HG03354 (cell line): ENCODE measurements at regions not wholly inside any gene's neighbourhood (a gene's known extent, or its start where the extent isn't known, plus 50 kb on each side); places are given as distances from the start of the nearest gene placed in this dataset.

Experiments
- ATAC-seq: cut with Tn5 transposase; IDR thresholded peaks from one replicate; pipeline ENCODE4 v1.9.1; 2021; ENCODE audit warnings: mild to moderate bottlenecking; ENCODE audit not compliant: unreplicated experiment, poor library complexity, severe bottlenecking

DNA sequence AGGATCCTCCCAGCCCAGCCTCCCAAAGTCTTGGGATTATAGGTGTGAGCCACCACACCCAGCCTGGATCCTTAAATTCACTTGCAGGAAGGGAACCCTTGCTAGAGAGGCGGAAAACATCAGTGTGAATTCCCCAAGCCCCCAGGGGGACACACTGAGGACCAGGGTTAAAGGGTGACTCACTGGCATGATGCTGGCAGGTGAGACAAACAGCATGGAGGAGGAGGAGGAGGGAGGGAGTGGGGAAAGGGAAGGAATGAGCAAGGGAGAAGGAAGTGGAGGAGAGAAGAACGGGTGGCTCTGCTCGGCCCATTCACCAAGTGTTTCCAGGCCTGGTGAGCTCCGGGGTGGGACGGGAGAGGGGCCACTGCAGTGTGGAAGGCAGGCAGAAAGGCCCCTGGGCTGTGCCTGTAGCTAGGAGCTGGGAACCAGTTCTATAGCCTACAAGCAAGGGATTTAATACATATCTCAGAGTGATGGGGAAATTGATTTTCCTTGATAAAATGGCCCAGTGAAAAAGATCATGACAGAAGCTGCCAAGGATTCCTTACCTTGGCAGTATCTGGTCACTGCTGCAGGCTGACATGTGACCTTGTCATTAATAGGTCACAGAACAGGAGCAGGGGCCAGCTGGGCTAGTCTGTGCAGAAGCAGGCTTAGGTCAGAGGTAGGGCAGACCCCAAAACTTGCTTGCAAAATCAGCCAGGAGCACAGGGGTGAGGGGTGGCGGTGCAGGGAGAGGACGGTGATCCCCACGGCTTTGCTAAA, 370.2 kb downstream of the SHANK2 start:
- ATAC-seq = no peak

DNA sequence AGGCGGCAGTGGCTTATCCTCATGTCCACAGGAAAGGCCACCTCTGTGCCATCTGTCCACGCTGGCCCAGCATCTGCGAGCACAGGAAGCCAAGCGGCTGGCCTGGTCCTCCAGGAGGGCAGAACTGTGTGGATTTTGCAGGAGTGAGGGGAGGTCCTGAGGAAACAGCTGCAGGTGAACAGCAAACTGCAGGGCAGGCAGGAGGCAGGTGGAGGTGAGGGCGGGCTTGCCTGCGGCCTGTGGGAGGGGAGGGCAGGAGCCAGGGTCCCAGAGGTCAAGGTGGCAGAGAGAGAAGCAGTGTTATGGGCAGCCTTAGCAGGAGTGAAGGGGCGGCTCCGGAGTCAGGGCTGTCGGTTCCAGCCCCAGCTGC, 369.7 kb downstream of the SHANK2 start:
- no peak for ATAC-seq

DNA sequence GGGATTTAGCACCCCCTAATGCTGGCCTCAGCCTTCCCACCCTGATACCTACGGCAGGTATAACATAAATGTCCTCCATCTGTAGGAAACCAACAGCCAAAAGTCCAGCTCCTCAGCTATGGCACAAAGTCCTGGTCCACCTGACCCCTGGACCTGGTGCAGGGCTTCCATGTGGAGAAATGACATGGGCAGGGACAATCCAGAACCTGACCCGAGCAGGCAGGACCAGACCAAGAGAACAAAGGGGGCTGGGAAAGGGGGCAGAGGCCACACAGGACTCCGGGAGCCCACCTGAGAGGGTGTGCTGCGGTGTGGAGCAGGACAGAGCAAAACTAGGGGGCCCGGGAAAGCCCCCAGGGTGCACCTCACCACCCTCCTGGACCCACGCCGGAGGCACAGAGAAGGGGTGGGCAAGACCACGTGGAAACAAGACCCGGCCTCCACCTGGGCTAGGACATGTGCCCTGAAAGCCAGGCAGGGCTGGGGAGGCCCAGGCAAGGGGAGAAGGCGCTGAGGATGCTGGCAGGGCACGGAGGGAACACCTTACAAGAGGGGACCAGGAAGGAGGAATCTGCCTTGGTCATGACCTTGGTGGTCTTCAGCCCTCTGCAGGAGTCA, 368.9 kb downstream of the SHANK2 start:
- ATAC-seq = no peak

DNA sequence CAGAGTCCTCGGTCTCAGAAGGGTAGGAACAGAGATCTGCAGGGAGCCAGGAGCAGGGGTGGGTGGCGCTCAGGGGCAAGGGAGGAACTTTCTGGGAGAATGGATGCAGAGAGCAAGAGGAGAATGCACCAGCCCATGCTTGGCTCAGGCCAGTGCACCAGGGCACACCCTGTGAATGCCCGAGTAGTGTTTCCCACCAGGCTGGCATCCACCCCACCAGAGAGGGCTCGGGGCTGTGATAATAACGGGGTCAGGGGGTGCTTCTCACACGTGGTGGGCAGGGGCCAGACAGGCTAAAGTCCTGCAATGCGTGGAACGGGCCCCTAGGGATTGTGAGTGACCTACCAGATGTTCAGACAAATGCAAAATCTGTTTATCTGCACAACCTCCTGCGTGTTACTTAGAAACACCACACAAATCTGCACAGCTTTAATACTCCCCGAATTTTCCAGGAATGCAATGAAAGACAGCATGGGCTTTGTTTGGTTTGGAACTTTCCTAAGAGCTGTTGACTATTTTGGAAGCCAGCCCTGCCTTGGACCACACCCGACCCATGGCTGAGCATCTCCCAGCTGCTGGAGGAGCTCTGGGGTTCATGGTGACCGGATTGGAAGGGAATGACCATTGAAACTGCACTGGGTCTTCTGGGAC, 368.3 kb downstream of the SHANK2 start:
- ATAC-seq = no peak

DNA sequence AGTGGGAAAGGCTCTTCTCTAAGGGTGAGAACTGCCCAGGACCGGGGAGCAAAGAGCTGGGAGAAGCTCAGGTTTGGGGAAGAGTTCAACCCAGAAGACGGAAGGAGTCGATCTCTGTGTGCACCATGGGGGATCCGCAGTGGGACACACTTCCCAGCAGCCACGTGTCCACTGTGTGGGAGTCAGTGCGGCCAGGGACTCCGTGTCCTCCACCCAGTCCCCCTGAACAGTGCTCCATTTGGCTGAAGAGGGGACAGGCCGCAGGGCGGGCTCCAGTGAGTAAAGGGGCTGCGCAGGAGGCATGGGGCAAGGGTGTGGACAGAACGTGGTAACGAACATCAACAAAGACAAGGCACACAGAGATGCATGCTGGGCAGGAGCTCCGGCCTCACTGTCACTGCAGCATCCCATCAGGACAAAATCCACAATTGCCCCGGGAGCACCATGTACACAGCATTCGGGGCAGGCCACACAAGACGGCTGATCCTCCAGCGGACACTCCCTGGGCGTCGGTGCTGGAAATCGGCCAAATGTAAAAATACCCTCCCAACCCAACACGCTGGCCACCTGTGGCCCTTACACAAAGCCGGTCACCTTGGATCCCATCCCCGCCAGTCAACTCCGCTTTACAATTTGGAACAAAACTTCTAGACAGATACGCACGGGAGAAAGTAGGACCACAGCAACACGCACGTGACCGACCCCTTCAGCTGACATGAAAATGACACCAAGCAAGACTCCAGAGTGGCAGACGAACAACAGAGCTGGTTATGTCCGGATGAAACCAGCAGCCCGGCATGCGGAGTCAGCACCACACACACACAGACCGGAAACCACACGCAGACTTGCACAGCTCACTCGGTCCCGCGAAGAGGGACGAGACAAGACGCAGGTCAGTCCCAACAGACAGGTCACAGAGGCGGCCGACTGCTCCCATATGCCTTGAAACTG, 366.8 kb downstream of the SHANK2 start:
- ATAC-seq = no peak

DNA sequence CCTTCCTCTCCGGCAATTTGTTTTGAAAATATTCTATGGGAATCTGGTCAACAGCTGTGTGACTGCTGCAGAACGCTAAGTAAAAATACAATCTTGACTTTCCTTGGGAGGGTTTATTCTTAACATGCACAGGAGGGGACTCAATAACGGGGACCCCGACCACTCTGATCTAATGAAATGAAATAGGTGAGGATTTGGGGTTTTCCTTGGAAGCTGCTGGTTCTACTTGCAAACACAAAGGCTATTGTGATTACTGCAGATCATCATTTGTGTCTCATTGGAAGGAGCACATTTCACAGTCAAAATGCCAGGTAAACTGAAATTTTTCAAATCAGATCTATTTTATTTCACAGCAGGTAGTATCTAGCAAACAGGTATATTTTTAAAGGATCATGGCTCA, 366.1 kb downstream of the SHANK2 start:
- ATAC-seq = no peak

DNA sequence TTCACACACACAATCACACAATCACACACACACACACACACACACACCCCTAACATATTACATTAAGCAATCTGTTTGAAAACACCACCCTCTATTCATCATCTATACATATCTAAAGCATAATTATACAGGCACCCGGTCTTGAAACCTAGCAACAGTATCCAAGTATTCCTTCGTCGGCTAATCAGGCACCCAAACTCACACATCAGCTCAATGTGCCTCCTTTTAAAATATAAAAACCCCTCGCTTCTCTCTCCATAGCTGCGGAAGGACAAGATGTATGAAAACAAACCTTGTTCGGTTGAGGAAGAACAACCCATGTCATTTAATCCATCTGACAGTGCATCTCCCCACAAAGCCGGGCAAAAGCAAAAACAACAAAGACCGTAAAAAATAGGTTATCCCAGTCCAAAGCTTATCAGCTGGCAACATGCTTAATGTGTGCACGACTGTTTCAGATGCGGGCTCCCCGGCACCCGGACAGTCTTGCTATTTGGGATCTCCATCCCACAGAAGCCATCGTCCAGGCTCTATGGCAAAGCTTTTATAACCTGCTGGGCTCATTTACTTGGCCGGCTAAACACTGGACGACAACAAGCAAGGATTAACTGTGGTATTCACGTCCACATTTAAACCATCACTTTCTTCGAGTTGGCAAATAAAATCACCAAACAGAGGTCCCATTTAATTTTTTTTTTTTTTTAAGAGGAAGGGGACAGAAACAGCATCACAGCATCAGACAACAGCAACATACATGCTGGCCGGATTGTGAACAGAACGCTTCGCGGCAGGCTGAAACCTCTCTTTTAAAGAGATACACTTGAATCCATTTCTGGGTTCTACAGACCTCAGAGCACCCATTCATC, 365.5 kb downstream of the SHANK2 start:
- ATAC-seq = no peak

DNA sequence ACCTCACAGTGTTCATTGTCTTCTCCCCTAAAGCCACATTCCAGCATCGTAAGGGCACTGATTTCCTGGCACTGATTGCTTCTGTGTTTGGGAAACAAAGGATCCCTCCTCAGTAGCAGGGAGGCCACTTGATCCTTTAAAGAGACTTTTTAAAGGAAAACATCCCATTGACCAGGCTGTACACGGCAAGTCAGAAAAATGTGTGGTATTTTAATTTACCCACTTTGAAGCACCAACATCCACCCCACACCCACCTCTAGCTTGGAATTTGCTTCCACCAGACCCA, 364.9 kb downstream of the SHANK2 start:
- ATAC-seq = no peak

DNA sequence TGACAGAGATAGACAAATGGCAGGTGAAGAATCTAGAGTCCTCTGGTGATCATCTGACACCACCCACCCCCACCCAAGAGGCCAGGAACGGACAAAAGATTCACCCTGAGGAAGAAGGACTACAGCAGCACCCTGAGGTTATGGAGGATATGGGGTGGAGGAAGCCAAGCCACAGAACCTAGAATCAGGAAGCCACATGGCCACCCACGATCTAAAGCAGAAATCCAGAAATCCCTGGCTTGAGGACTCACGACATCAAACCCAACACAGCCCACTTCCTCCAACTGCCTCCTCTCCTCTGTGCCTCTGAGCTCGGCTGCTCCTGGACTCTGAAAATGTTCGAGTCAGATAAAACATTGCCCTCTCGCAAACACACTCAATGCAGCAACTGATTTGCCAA, 364.3 kb downstream of the SHANK2 start:
- no peak for ATAC-seq

DNA sequence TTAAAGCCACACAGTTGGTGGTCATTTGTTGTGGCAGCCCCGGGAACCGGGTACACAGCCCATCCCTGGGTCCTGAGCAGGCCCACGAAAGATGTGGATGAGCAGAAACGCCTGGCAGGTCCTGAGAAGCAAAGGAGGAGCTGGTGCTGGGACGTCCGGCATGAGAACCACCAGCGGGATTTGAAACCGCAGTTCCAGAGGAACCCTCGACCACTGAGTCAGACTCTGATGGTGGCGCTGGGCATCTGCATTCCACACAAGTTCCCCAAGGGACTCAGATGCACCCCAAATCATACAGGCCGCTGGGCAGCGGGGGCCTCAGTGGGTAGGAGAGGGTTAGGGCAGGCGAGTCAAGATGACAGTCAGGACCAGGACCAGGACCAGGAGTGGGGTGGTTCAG, 363.0 kb downstream of the SHANK2 start:
- no peak for ATAC-seq

DNA sequence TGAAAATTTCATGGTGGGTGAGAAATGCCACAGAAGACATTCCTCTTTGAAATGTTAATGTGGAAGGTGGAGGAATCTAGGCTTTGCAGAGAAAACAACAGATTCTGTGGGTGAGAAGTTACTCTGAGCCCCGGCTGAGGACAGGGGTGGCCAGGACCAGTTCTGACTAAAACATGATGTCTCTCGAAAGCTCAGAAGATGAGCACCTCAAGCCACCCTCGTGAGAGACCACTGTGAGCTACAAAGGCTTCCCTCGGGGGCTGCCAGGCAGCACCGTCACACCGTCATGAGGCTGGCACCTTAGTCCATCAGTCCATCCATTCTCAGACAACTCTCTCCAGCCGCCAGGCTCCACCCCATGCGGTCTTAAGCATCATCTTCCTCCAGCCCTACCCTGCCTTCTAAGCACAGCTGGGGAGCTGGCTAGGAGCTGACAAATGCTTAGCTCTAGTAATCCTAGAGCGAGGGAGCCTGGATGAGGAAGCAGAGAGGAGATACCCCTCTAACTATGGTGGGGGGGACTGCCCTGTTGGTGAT, 360.5 kb downstream of the SHANK2 start:
- ATAC-seq = no peak

DNA sequence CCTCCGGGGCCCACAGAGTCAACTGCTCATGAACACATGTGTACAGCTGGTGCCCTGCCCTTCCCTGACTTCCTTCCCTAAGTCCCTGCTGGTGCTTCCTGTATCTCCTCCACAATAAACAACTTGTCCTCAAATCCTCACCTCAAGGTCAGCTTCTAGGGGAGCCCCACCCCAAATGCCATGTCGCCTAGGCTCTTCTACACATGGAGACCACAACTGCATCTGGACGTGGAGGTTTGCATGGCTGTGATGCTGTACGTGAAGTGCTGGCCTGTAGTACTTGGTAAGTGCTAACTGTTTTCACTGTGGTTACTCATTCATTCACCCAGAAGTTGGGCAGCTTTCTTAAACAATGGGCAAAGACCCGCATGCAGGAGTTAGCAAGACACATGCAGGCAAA, 359.5 kb downstream of the SHANK2 start:
- no peak for ATAC-seq

DNA sequence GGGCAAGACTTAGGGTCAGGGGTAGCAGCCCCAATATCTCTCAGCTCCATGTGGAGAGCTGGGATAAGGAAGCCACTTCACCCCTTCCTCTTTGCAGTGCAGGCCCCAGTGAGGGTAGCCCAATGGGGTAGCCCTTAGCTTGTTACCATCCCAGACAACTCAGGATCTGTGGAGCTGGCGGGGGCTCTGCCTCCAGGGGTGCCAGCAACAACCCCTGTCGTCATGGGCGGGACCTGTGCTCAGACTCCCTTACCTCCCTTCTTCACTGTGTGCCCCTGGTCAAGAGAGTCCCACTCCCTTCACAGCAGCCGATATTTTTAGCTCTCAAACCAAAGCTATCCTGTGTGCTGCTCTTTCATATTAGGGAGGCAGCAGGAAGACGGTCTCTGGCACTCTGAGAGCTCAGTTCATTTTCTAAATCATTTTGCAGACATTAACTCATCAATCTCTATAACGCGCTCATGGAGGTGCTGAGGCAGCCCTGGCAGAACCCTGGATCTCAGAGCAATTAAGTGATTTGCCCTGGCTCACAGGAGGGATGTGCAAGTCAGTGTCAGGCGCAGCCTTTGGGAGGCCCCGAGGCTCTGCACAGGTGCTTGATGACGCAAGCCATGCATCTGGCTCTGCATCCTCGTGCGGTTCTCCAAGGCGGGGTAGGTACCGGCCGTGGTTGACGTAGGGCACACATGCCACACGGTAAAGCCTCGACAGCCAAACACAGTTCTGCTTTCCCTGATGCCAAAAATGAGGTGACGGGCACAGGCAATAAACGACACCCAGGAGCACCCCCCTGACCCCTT, 357.6 kb downstream of the SHANK2 start:
- no peak for ATAC-seq

DNA sequence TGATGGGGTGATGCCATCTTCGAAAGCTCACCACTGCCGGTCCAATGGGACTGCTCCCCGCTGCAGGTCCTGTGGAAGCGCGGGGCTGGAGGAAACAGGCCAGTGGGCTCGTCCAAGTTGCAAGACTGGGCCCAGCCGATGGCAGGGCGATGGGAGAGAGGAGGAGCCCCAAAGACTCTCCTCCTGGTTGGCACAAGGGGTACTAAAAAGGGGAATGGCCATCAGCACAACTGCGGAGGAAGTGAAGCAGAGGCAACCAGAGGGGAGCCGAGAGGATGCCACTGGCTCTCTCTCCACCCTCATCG, 357.1 kb downstream of the SHANK2 start:
- ATAC-seq = no peak

DNA sequence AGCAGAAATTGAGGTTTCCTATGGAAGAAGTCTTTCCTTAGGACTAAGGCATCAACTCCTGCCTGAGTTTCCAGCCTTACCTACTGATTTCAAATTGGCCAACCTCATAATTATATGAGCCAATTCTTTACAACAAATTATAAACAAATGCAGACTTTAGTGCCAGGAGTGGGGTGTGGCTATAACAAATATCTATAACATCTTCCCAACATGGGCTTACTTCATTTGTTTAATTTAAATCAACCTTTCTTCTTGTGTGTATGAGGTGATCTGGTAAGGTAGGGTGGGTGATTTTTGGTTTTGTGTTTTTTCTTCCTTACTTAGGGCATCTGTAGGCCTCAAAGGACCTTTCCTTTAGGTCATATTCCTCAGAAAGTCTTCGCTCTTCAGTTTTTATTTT, 354.9 kb downstream of the SHANK2 start:
- no peak for ATAC-seq

DNA sequence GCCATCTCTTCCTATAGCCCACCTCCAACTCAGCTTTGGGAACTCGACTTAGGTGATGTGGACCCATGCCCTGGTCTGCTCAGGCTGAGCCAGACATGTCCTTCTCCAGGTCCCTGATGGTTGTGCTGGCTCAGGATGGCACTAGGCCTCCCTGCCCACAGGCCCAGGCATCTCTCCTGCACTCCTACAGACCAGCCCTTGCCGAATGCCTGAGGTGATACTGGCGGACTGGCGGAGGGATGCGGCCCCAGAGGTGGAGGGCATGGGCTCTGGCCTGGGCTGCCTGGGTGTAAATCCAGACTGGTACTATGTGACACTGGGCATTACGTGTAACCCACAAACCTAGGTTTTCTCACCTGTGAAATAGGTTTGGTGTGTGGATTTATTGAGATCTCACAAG, 352.8 kb downstream of the SHANK2 start:
- no peak for ATAC-seq

DNA sequence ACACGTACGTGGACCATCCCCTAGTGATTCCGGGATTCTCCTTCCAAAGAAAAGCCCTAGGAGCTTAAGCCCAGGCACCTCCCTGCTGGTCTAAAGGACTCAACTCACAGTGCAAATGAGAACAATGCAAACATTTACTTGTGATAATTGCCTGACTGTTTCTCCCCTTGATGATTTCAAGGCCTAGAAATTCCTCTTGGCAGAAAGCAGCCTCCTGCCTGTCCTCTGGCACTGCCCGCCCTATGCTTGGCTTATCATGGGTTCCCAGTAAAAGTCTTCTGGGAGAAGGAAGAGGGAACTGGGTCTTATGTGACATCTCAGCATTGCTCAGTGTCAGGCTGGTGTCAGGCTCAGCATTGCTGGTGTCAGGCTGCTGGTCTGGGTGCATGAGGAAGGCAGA, 351.8 kb downstream of the SHANK2 start:
- no peak for ATAC-seq

DNA sequence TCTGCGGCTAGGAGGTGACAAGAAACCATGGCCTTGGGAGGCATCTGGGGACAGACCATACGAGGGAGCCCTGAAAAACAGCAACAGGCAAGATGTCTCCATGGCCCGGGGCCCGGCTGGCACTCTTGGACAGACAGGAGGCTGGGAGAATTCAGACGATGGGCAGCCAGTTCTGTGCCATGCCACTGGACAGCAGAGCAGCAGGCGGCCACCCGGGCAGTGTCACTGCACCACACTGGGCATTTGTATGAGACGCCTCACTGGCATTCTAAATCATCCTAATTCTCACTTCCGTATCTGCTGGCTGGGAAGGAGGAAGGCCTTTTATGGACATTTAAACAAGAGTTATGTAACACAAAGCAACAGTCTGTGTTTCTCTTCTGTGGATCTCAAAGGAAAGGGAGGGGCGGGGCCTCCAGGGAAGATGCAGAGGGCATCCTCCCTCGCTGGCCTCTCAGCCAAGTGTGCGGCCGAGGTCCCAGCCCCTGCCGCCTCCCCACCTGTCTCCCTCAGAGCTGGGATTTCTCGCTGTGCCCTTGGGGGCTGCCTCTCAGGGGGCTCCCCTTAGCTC, 350.3 kb downstream of the SHANK2 start:
- no peak for ATAC-seq
